Naive thymus-derived CD8-positive, alpha-beta T cell (primary cell): ENCODE measurements at regions not wholly inside any gene's neighbourhood (a gene's known extent, or its start where the extent isn't known, plus 50 kb on each side); places are given as distances from the start of the nearest gene placed in this dataset.

Experiments used
- ATAC-seq, 2 donors: fragments of 150-1000 bp; cut with Tn5 transposase in 1 of 2; sonication (Bioruptor Pico), chemical (Tn5 transposase) in 1 of 2; 1 replicate in 1 of 2; 2 replicates in 1 of 2; pipeline ENCODE4 v1.10.0; 2021; ENCODE audit warnings: mild to moderate bottlenecking in 2 of 2, moderate library complexity in 2 of 2
- POLR2A ChIA-PET: fragments of 350-600 bp; sonication (Branson Sonifier 250); formaldehyde crosslinking; loops from one replicate; lab custom pipeline; 2021; ENCODE audit warnings: antibody characterized with exemption; lab: Charles Lee
- DNase-seq, 10 donors: peaks; one replicate each; pipeline versions ENCODE4 v3.0.0 to v3.0.0-alpha.2; 2020 to 2022
- H3K27ac Mint-ChIP-seq, 10 donors: one replicate each; pipeline ENCODE4 v1.8.0; 2020 to 2022; ENCODE audit warnings: mild to moderate bottlenecking in 10 of 10, mixed read lengths in 10 of 10, moderate library complexity in 4 of 10, inconsistent platforms in 1 of 10
- H3K27me3 Mint-ChIP-seq, 5 donors: one replicate each; pipeline ENCODE4 v1.8.0; 2021 to 2022; ENCODE audit warnings: mixed read lengths in 5 of 5
- H3K36me3 Mint-ChIP-seq, 3 donors: one replicate each; pipeline ENCODE4 v1.8.0; 2020 to 2022; ENCODE audit warnings: mixed read lengths in 3 of 3, mild to moderate bottlenecking in 2 of 3, inconsistent platforms in 1 of 3
- H3K4me1 Mint-ChIP-seq, 4 donors: one replicate each; pipeline ENCODE4 v1.8.0; 2021 to 2022; ENCODE audit warnings: mixed read lengths in 4 of 4
- H3K4me3 Mint-ChIP-seq, 10 donors: one replicate each; pipeline ENCODE4 v1.8.0; 2020 to 2022; ENCODE audit warnings: mild to moderate bottlenecking in 10 of 10, mixed read lengths in 10 of 10, moderate library complexity in 6 of 10, inconsistent platforms in 1 of 10
- H3K9me3 Mint-ChIP-seq, 9 donors: one replicate each; pipeline ENCODE4 v1.8.0; 2020 to 2022; ENCODE audit warnings: mixed read lengths in 9 of 9, mild to moderate bottlenecking in 3 of 9, inconsistent platforms in 1 of 9, moderate library complexity in 1 of 9

- no peaks in the 10 kb centered on the region for H3K36me3 Mint-ChIP-seq
- no peak overlapping the region for H3K27ac Mint-ChIP-seq
- DNase-seq (no peak), ATAC-seq (no peak)
- H3K9me3 Mint-ChIP-seq = peaks cover 0 to 16% (median 4%) of the 10 kb centered on the region in 9 donors
- POLR2A ChIA-PET = no interaction called here
- no peaks in the 10 kb centered on the region for H3K27me3 Mint-ChIP-seq
- H3K4me1 Mint-ChIP-seq = no peaks in the 10 kb centered on the region
- no peak overlapping the region for H3K4me3 Mint-ChIP-seq
Observed at GRCh38 chr1:106619827-106620134, 436.7 kb upstream of the PRMT6 start.

- no peaks in the 10 kb centered on the region for H3K36me3 Mint-ChIP-seq
- no peak overlapping the region for H3K4me3 Mint-ChIP-seq
- H3K27me3 Mint-ChIP-seq = no peaks in the 10 kb centered on the region
- H3K9me3 Mint-ChIP-seq = peaks cover 0 to 16% (median 6%) of the 10 kb centered on the region in 9 donors
- no peak for ATAC-seq
- POLR2A ChIA-PET = no interaction called here
- no peak for DNase-seq
- no peak overlapping the region for H3K27ac Mint-ChIP-seq
- H3K4me1 Mint-ChIP-seq = no peaks in the 10 kb centered on the region
Observed at GRCh38 chr1:106620521-106620954, 435.9 kb upstream of the PRMT6 start.

GRCh38 chr1:106621853-106622252 lies 434.6 kb upstream of the PRMT6 start:
- POLR2A ChIA-PET = no interaction called here
- peaks cover 0 to 26% (median 7%) of the 10 kb centered on the region in 9 donors for H3K9me3 Mint-ChIP-seq
- no peak for ATAC-seq
- no peak overlapping the region for H3K4me3 Mint-ChIP-seq
- no peaks in the 10 kb centered on the region for H3K4me1 Mint-ChIP-seq
- H3K36me3 Mint-ChIP-seq = peaks cover 0 to under 1% (median 0%) of the 10 kb centered on the region in 3 donors
- no peaks in the 10 kb centered on the region for H3K27me3 Mint-ChIP-seq
- no peak overlapping the region for H3K27ac Mint-ChIP-seq
- DNase-seq = no peak

GRCh38 chr1:106637566-106637965 lies 418.9 kb upstream of the PRMT6 start:
- POLR2A ChIA-PET = no interaction called here
- Mint-ChIP-seq H3K9me3 (peaks cover 0 to 34% (median 7%) of the 10 kb centered on the region in 9 donors), H3K36me3 (no peaks in the 10 kb centered on the region), H3K27ac (no peak overlapping the region), H3K4me3 (no peak overlapping the region), H3K27me3 (peaks cover 0 to 2% (median 0%) of the 10 kb centered on the region in 5 donors), H3K4me1 (no peaks in the 10 kb centered on the region)
- ATAC-seq = no peak
- no peak for DNase-seq

GRCh38 chr1:106646261-106646784 lies 410.2 kb upstream of the PRMT6 start:
- no peaks in the 10 kb centered on the region for H3K36me3 Mint-ChIP-seq
- DNase-seq (no peak), ATAC-seq (no peak)
- peak overlapping the region in 1 of 10 donors; percentile 30 for H3K27ac Mint-ChIP-seq
- no peaks in the 10 kb centered on the region for H3K27me3 Mint-ChIP-seq
- peaks cover 0 to 14% (median 0%) of the 10 kb centered on the region in 9 donors for H3K9me3 Mint-ChIP-seq
- no peak overlapping the region for H3K4me3 Mint-ChIP-seq
- H3K4me1 Mint-ChIP-seq = no peaks in the 10 kb centered on the region
- POLR2A ChIA-PET = no interaction called here

- POLR2A ChIA-PET = no interaction called here
- no peaks in the 10 kb centered on the region for H3K36me3 Mint-ChIP-seq
Observed at GRCh38 chr1:106646816-106647215, 409.7 kb upstream of the PRMT6 start.

GRCh38 chr1:106651028-106651762 lies 405.3 kb upstream of the PRMT6 start:
- H3K4me3 Mint-ChIP-seq = no peak overlapping the region
- H3K4me1 Mint-ChIP-seq = no peaks in the 10 kb centered on the region
- POLR2A ChIA-PET = no interaction called here
- no peak for DNase-seq
- no peaks in the 10 kb centered on the region for H3K27me3 Mint-ChIP-seq
- H3K36me3 Mint-ChIP-seq = no peaks in the 10 kb centered on the region
- no peak overlapping the region for H3K27ac Mint-ChIP-seq
- H3K9me3 Mint-ChIP-seq = peaks cover 0 to 21% (median 3%) of the 10 kb centered on the region in 9 donors
- ATAC-seq = no peak

More at GRCh38 chr1:106646816-106647215, 409.7 kb upstream of the PRMT6 start:
- no peaks in the 10 kb centered on the region for H3K27me3 Mint-ChIP-seq
- H3K9me3 Mint-ChIP-seq = peaks cover 0 to 14% (median 0%) of the 10 kb centered on the region in 9 donors
- no peaks in the 10 kb centered on the region for H3K4me1 Mint-ChIP-seq
- no peak for DNase-seq
- ATAC-seq = no peak
- no peak overlapping the region for H3K4me3 Mint-ChIP-seq
- no peak overlapping the region for H3K27ac Mint-ChIP-seq

- Mint-ChIP-seq H3K27ac (no peak overlapping the region), H3K9me3 (peaks cover 7 to 42% (median 21%) of the 10 kb centered on the region in 9 donors), H3K4me3 (no peak overlapping the region), H3K4me1 (no peaks in the 10 kb centered on the region), H3K36me3 (peaks cover 0 to 5% (median 0%) of the 10 kb centered on the region in 3 donors), H3K27me3 (peaks cover 0 to 3% (median 0%) of the 10 kb centered on the region in 5 donors)
- DNase-seq (no peak), ATAC-seq (no peak)
- POLR2A ChIA-PET = no interaction called here
Observed at GRCh38 chr1:106659490-106660244, 396.8 kb upstream of the PRMT6 start.

GRCh38 chr1:106675558-106675957 lies 380.9 kb upstream of the PRMT6 start:
- Mint-ChIP-seq H3K4me1 (no peaks in the 10 kb centered on the region), H3K27me3 (no peaks in the 10 kb centered on the region), H3K9me3 (peaks cover 0 to 10% (median 3%) of the 10 kb centered on the region in 9 donors), H3K36me3 (no peaks in the 10 kb centered on the region), H3K27ac (no peak overlapping the region), H3K4me3 (no peak overlapping the region)
- DNase-seq = no peak
- no peak for ATAC-seq
- POLR2A ChIA-PET = no interaction called here

- Mint-ChIP-seq H3K36me3 (no peaks in the 10 kb centered on the region), H3K4me1 (no peaks in the 10 kb centered on the region), H3K9me3 (peaks cover 0 to 7% (median 3%) of the 10 kb centered on the region in 9 donors), H3K4me3 (no peak overlapping the region), H3K27ac (no peak overlapping the region), H3K27me3 (no peaks in the 10 kb centered on the region)
- DNase-seq (no peak), ATAC-seq (no peak)
- POLR2A ChIA-PET = no interaction called here
Observed at GRCh38 chr1:106676021-106676420, 380.5 kb upstream of the PRMT6 start.

- ATAC-seq (no peak), DNase-seq (no peak)
- Mint-ChIP-seq H3K36me3 (no peaks in the 10 kb centered on the region), H3K4me1 (no peaks in the 10 kb centered on the region), H3K9me3 (peaks cover 0 to 6% (median 0%) of the 10 kb centered on the region in 9 donors), H3K4me3 (no peak overlapping the region), H3K27me3 (no peaks in the 10 kb centered on the region), H3K27ac (no peak overlapping the region)
- POLR2A ChIA-PET = no interaction called here
Observed at GRCh38 chr1:106677181-106677580, 379.3 kb upstream of the PRMT6 start.

GRCh38 chr1:106677721-106678120 lies 378.8 kb upstream of the PRMT6 start:
- no peak for DNase-seq
- no peak for ATAC-seq
- POLR2A ChIA-PET = no interaction called here
- Mint-ChIP-seq H3K4me1 (no peaks in the 10 kb centered on the region), H3K27ac (no peak overlapping the region), H3K36me3 (no peaks in the 10 kb centered on the region), H3K27me3 (no peaks in the 10 kb centered on the region), H3K4me3 (no peak overlapping the region), H3K9me3 (peaks cover 0 to 6% (median 0%) of the 10 kb centered on the region in 9 donors)
